Ammon's horn (tissue), 1 donor: ENCODE measurements at regions not wholly inside any gene's neighbourhood (a gene's known extent, or its start where the extent isn't known, plus 50 kb on each side); places are given as distances from the start of the nearest gene placed in this dataset.

Experiments
- DNase-seq: peaks from one replicate; pipeline ENCODE4 v3.0.0-alpha.2; 2016; ENCODE audit warnings: low spot score

DNA sequence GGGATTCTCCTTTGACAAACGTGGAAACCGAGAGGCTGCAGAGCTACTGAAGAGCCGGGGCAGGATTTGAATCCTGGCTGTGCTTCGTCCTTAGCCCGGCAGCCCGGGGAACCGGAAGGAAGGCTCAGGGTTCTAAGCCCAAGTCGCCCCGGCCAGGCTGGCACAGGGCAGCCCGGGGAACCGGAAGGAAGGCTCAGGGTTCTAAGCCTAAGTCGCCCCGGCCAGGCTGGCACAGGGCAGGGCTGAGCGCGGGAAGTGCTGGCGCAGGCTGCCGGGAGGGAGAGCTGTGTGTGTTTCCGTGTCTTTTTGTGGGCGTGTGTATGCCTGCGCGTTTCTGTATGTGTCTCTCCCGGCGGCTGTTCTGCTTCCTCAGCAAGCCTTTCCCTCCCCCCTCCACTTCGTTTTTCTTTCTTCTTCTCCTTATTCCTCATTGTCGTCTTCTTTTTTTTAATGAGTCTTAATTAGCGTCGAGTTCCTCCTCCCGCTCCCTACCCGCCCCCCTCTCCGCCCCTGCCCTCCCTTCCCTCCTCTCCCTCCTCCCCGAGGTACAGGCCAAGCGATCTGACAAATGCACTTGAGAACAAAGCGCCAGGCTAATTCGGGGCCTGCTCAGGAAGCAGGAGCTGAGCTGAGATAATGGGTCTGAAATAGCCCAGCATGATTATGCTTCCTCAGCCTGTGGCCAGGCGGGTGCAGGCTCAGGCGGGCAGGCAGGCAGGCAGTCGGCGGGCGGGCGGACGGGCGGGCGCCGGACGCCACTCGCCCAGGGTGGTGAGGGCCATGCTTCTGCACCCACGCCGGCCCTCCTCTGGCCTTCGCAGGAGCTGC lies 65.9 kb downstream of the EFNB1 start:
- DNase-seq: peak; percentile 77

- peak; percentile 35 for DNase-seq
These were observed 65.3 kb downstream of the EFNB1 start for GRCh38 chrX:68894142-68894512.

- DNase-seq: no peak
These were observed 63.8 kb downstream of the EFNB1 start for GRCh38 chrX:68892651-68893050.

DNA sequence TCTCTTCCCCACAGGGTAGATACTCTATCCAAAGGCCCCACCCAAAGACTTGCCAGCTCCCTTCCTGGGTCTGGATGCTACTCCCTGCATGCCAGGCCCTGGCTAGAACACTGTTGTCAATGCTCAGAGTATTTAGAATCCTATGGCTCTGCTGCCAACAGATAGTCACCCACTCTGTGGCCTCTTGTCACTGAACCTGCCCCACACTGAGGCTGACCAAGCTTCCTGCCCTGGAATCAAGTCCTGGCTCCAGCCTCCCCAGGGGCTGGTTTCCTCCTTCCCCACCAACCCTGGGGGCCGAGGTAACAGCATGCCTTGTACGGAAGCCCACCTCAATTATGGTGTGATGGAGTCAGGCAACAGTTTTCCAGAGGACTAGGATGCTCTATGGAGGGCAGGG lies 63.3 kb downstream of the EFNB1 start:
- no peak for DNase-seq
